Ammon's horn (tissue), 1 donor: ENCODE measurements at regions not wholly inside any gene's neighbourhood (a gene's known extent, or its start where the extent isn't known, plus 50 kb on each side); places are given as distances from the start of the nearest gene placed in this dataset.

Source experiments
- DNase-seq: peaks from one replicate; pipeline ENCODE4 v3.0.0-alpha.2; 2016; ENCODE audit warnings: low spot score

GRCh38 chr17:72302735-72303134, 181.9 kb downstream of the SOX9 start:
- no peak for DNase-seq

- no peak for DNase-seq
Measured at GRCh38 chr17:72303787-72304733, 183.2 kb downstream of the SOX9 start.

- no peak for DNase-seq
Measured at GRCh38 chr17:72304859-72305258, 184.0 kb downstream of the SOX9 start.

GRCh38 chr17:72305472-72305871, 184.7 kb downstream of the SOX9 start:
- DNase-seq: no peak

- no peak for DNase-seq
Measured at GRCh38 chr17:72306037-72306436, 185.2 kb downstream of the SOX9 start.

- no peak for DNase-seq
Measured at GRCh38 chr17:72307836-72308235, 187.0 kb downstream of the SOX9 start.

GRCh38 chr17:72308744-72309385, 188.0 kb downstream of the SOX9 start:
- DNase-seq: no peak

- no peak for DNase-seq
Measured at GRCh38 chr17:72311004-72311403, 190.2 kb downstream of the SOX9 start.

GRCh38 chr17:72315122-72315913, 194.5 kb downstream of the SOX9 start:
- DNase-seq: no peak

- DNase-seq: no peak
Measured at GRCh38 chr17:72318131-72318530, 197.3 kb downstream of the SOX9 start.

GRCh38 chr17:72321896-72322295, 201.1 kb downstream of the SOX9 start:
- no peak for DNase-seq

- DNase-seq: no peak
Measured at GRCh38 chr17:72332367-72332766, 211.5 kb downstream of the SOX9 start.

GRCh38 chr17:72333570-72333969, 212.8 kb downstream of the SOX9 start:
- no peak for DNase-seq

GRCh38 chr17:72334205-72334604, 213.4 kb downstream of the SOX9 start:
- no peak for DNase-seq

GRCh38 chr17:72336026-72336803, 215.4 kb downstream of the SOX9 start:
- peak; percentile 68 for DNase-seq

- no peak for DNase-seq
Measured at GRCh38 chr17:72336804-72337070, 215.9 kb downstream of the SOX9 start.

GRCh38 chr17:72338304-72338703, 217.5 kb downstream of the SOX9 start:
- DNase-seq: no peak

GRCh38 chr17:72338847-72339790, 218.3 kb downstream of the SOX9 start:
- no peak for DNase-seq

- no peak for DNase-seq
Measured at GRCh38 chr17:72340836-72341235, 220.0 kb downstream of the SOX9 start.

- peak; percentile 25 for DNase-seq
Measured at GRCh38 chr17:72342061-72342460, 221.2 kb downstream of the SOX9 start.
